ENCODE measurements at regions not wholly inside any gene's neighbourhood (a gene's known extent, or its start where the extent isn't known, plus 50 kb on each side); places are given as distances from the start of the nearest gene placed in this dataset.

GRCh38 chr12:88805692-88806091, 225.4 kb upstream of the KITLG start:
- no peaks in the 10 kb centered on the region for H4K20me1 ChIP-seq (ENCODE audit: insufficient read depth, low read length)
- Mint-ChIP-seq H3K27me3 (ENCODE audit: low read depth in 3 of 3) (peaks cover 0 to 2% (median 1%) of the 10 kb centered on the region in 3 donors), H3K4me3 (no peak overlapping the region), H3K36me3 (no peaks in the 10 kb centered on the region), H3K27ac (peak overlapping the region in 1 of 7 donors; percentile 48), H3K4me1 (peaks cover 5% of the 10 kb centered on the region), H3K9me3 (peaks cover 0 to 3% (median under 1%) of the 10 kb centered on the region in 7 donors)
- H3K9ac ChIP-seq (ENCODE audit: insufficient read depth, low read length, poor library complexity, severe bottlenecking), result no peak overlapping the region
- no peak for DNase-seq
- H3K27ac ChIP-seq (ENCODE audit: low read depth in 1 of 2, low read length in 2 of 2), result no peak overlapping the region
- no peak overlapping the region for H3K4me2 ChIP-seq (replicated peaks; ENCODE audit: extremely low read depth, low read length, poor library complexity, severe bottlenecking)
- H3K27me3 ChIP-seq (ENCODE audit: control insufficient read depth in 2 of 2, insufficient read depth in 2 of 2, low read length in 2 of 2), result no peaks in the 10 kb centered on the region
- peaks cover 0 to 3% of the 10 kb centered on the region in 2 donors for H3K9me3 ChIP-seq (replicated peaks in 1 of 2; ENCODE audit: control insufficient read depth in 1 of 2, insufficient read depth in 1 of 2, low read length in 2 of 2)
- peaks cover 0 to 5% of the 10 kb centered on the region in 2 donors for H3K4me1 ChIP-seq (ENCODE audit: control insufficient read depth in 1 of 2, insufficient read depth in 2 of 2, low read length in 2 of 2)
- intact Hi-C loops (cut with micrococcal nuclease), result no loop called here
- no peak overlapping the region for H3K4me3 ChIP-seq (replicated peaks in 1 of 3; ENCODE audit: low read depth in 2 of 3, low read length in 3 of 3)
- H3K79me2 ChIP-seq (ENCODE audit: insufficient read depth, low read length), result no peaks in the 10 kb centered on the region
- H3K36me3 ChIP-seq (replicated peaks in 1 of 2; ENCODE audit: control insufficient read depth in 1 of 2, insufficient read depth in 2 of 2, low read length in 2 of 2), result no peaks in the 10 kb centered on the region
- TF ChIP-seq, protein P1, sequence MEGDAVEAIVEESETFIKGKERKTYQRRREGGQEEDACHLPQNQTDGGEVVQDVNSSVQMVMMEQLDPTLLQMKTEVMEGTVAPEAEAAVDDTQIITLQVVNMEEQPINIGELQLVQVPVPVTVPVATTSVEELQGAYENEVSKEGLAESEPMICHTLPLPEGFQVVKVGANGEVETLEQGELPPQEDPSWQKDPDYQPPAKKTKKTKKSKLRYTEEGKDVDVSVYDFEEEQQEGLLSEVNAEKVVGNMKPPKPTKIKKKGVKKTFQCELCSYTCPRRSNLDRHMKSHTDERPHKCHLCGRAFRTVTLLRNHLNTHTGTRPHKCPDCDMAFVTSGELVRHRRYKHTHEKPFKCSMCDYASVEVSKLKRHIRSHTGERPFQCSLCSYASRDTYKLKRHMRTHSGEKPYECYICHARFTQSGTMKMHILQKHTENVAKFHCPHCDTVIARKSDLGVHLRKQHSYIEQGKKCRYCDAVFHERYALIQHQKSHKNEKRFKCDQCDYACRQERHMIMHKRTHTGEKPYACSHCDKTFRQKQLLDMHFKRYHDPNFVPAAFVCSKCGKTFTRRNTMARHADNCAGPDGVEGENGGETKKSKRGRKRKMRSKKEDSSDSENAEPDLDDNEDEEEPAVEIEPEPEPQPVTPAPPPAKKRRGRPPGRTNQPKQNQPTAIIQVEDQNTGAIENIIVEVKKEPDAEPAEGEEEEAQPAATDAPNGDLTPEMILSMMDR (IDR thresholded peaks at IDR 0.05), result no peak
- no peak overlapping the region for H2AFZ ChIP-seq (ENCODE audit: insufficient read depth, low read depth, low read length, poor library complexity, severe bottlenecking)
- WGBS (ENCODE audit: insufficient coverage), result no CpG with 5 or more reads among the region's 1 CpG

- H3K27ac Mint-ChIP-seq, result peak overlapping the region in 1 of 7 donors; percentile 48
- no peak overlapping the region for H3K27ac ChIP-seq (ENCODE audit: low read depth in 1 of 2, low read length in 2 of 2)
- no peak overlapping the region for H3K4me2 ChIP-seq (replicated peaks; ENCODE audit: extremely low read depth, low read length, poor library complexity, severe bottlenecking)
- no peaks in the 10 kb centered on the region for H3K36me3 ChIP-seq (replicated peaks in 1 of 2; ENCODE audit: control insufficient read depth in 1 of 2, insufficient read depth in 2 of 2, low read length in 2 of 2)
- no CpG with 5 or more reads among the region's 2 CpGs for WGBS (ENCODE audit: insufficient coverage)
- peaks cover 1 to 5% (median 3%) of the 10 kb centered on the region in 7 donors for H3K9me3 Mint-ChIP-seq
- H3K4me1 Mint-ChIP-seq, result peaks cover 5% of the 10 kb centered on the region
- H3K4me1 ChIP-seq (ENCODE audit: control insufficient read depth in 1 of 2, insufficient read depth in 2 of 2, low read length in 2 of 2), result peaks cover 0 to 5% of the 10 kb centered on the region in 2 donors
- intact Hi-C loops (cut with micrococcal nuclease), result no loop called here
- TF ChIP-seq, protein P1 (IDR thresholded peaks at IDR 0.05), result no peak
- no peaks in the 10 kb centered on the region for H3K27me3 ChIP-seq (ENCODE audit: control insufficient read depth in 2 of 2, insufficient read depth in 2 of 2, low read length in 2 of 2)
- no peak overlapping the region for H2AFZ ChIP-seq (ENCODE audit: insufficient read depth, low read depth, low read length, poor library complexity, severe bottlenecking)
- no peak overlapping the region for H3K9ac ChIP-seq (ENCODE audit: insufficient read depth, low read length, poor library complexity, severe bottlenecking)
- H3K27me3 Mint-ChIP-seq (ENCODE audit: low read depth in 3 of 3), result peaks cover 0 to 2% (median 1%) of the 10 kb centered on the region in 3 donors
- no peaks in the 10 kb centered on the region for H3K79me2 ChIP-seq (ENCODE audit: insufficient read depth, low read length)
- no peak overlapping the region for H3K4me3 Mint-ChIP-seq
- no peak overlapping the region for H3K4me3 ChIP-seq (replicated peaks in 1 of 3; ENCODE audit: low read depth in 2 of 3, low read length in 3 of 3)
- no peak for DNase-seq
- H4K20me1 ChIP-seq (ENCODE audit: insufficient read depth, low read length), result no peaks in the 10 kb centered on the region
- no peaks in the 10 kb centered on the region for H3K36me3 Mint-ChIP-seq
- H3K9me3 ChIP-seq (replicated peaks in 1 of 2; ENCODE audit: control insufficient read depth in 1 of 2, insufficient read depth in 1 of 2, low read length in 2 of 2), result peaks cover 0 to 7% of the 10 kb centered on the region in 2 donors
Measured at GRCh38 chr12:88805286-88805685, 225.0 kb upstream of the KITLG start.

Data from CD14-positive monocyte (primary cell).